ENCODE measurements at regions not wholly inside any gene's neighbourhood (a gene's known extent, or its start where the extent isn't known, plus 50 kb on each side); places are given as distances from the start of the nearest gene placed in this dataset.

GRCh38 chr1:68651115-68651514 is 154.2 kb upstream of the DEPDC1 start:
- H3K4me3 ChIP-seq (ENCODE audit: low read depth, low read length), result no peak overlapping the region
- no peak for TF ChIP-seq CTCF (conservative IDR thresholded peaks at IDR 0.05; ENCODE audit: low read depth, low read length)
- no peak for DNase-seq (ENCODE audit: low read depth)

- TF ChIP-seq CTCF (conservative IDR thresholded peaks at IDR 0.05; ENCODE audit: low read depth, low read length), result no peak
- H3K4me3 ChIP-seq (ENCODE audit: low read depth, low read length), result no peak overlapping the region
- no peak for DNase-seq (ENCODE audit: low read depth)
Measured at GRCh38 chr1:68653882-68654281, 157.0 kb upstream of the DEPDC1 start.

- DNase-seq (ENCODE audit: low read depth), result no peak
- TF ChIP-seq CTCF (conservative IDR thresholded peaks at IDR 0.05; ENCODE audit: low read depth, low read length), result no peak
Measured at GRCh38 chr1:68673771-68674170, 176.9 kb upstream of the DEPDC1 start.

GRCh38 chr1:68675336-68675735 is 178.5 kb upstream of the DEPDC1 start:
- no peak for TF ChIP-seq CTCF (conservative IDR thresholded peaks at IDR 0.05; ENCODE audit: low read depth, low read length)
- no peak for DNase-seq (ENCODE audit: low read depth)
- H3K4me3 ChIP-seq (ENCODE audit: low read depth, low read length), result no peak overlapping the region

More at GRCh38 chr1:68673771-68674170, 176.9 kb upstream of the DEPDC1 start:
- no peak overlapping the region for H3K4me3 ChIP-seq (ENCODE audit: low read depth, low read length)

GRCh38 chr1:68677684-68678351 is 180.9 kb upstream of the DEPDC1 start:
- DNase-seq (ENCODE audit: low read depth), result no peak
- no peak for TF ChIP-seq CTCF (conservative IDR thresholded peaks at IDR 0.05; ENCODE audit: low read depth, low read length)
- no peak overlapping the region for H3K4me3 ChIP-seq (ENCODE audit: low read depth, low read length)

GRCh38 chr1:68696221-68696620 is 199.3 kb upstream of the DEPDC1 start:
- no peak overlapping the region for H3K4me3 ChIP-seq (ENCODE audit: low read depth, low read length)
- DNase-seq (ENCODE audit: low read depth), result no peak
- no peak for TF ChIP-seq CTCF (conservative IDR thresholded peaks at IDR 0.05; ENCODE audit: low read depth, low read length)

- H3K4me3 ChIP-seq (ENCODE audit: low read depth, low read length), result no peak overlapping the region
- no peak for DNase-seq (ENCODE audit: low read depth)
- no peak for TF ChIP-seq CTCF (conservative IDR thresholded peaks at IDR 0.05; ENCODE audit: low read depth, low read length)
Measured at GRCh38 chr1:68703921-68704354, 207.1 kb upstream of the DEPDC1 start.
